Frontal cortex (tissue), 3 donors: ENCODE measurements at regions not wholly inside any gene's neighbourhood (a gene's known extent, or its start where the extent isn't known, plus 50 kb on each side); places are given as distances from the start of the nearest gene placed in this dataset.
"Not testable (repeated sequence)": the region's sequence is repeated elsewhere in the genome, so short reads cannot be mapped to it uniquely, and the experiment has no call there.

Experiments used
- DNase-seq, 2 donors: peaks; one replicate each; pipeline ENCODE4 v3.0.0; 2012; ENCODE audit warnings: low spot score in 2 of 2
- FAIRE-seq: peaks from 2 replicates; lab custom pipeline; 2012; peaks lifted over from hg19 to GRCh38; lab: Jason Lieb, UNC
- donor health status: control.
- donor health status: control.
- donor health status: control.

- FAIRE-seq (no peak), DNase-seq (no peak)
Observed at GRCh38 chr10:4606856-4607636, 219.0 kb upstream of the AKR1E2 start.

- DNase-seq (no peak), FAIRE-seq (no peak)
Observed at GRCh38 chr10:4602764-4603491, 223.1 kb upstream of the AKR1E2 start.

- DNase-seq (no peak), FAIRE-seq (no peak)
Observed at GRCh38 chr10:4599471-4599870, 226.5 kb upstream of the AKR1E2 start.

- not testable (repeated sequence) for DNase-seq, FAIRE-seq
Observed at GRCh38 chr10:4597898-4598297, 228.1 kb upstream of the AKR1E2 start.

- no peak for FAIRE-seq
Observed at GRCh38 chr10:4596951-4597350, 229.1 kb upstream of the AKR1E2 start.

GRCh38 chr10:4595719-4596319 lies 230.2 kb upstream of the AKR1E2 start:
- DNase-seq (no peak), FAIRE-seq (no peak)

More at GRCh38 chr10:4596951-4597350, 229.1 kb upstream of the AKR1E2 start:
- no peak for DNase-seq

- FAIRE-seq (no peak), DNase-seq (no peak)
Observed at GRCh38 chr10:4590807-4591206, 235.2 kb upstream of the AKR1E2 start.

GRCh38 chr10:4588824-4589223 lies 237.2 kb upstream of the AKR1E2 start:
- no peak for FAIRE-seq
- DNase-seq = no peak

- FAIRE-seq (no peak), DNase-seq (no peak)
Observed at GRCh38 chr10:4587466-4587865, 238.5 kb upstream of the AKR1E2 start.

GRCh38 chr10:4586776-4587175 lies 239.2 kb upstream of the AKR1E2 start:
- no peak for FAIRE-seq
- DNase-seq = no peak

GRCh38 chr10:4581929-4582328 lies 244.1 kb upstream of the AKR1E2 start:
- no peak for FAIRE-seq
- no peak for DNase-seq

- FAIRE-seq = no peak
Observed at GRCh38 chr10:4579844-4580243, 246.2 kb upstream of the AKR1E2 start.

GRCh38 chr10:4576206-4576605 lies 249.8 kb upstream of the AKR1E2 start:
- DNase-seq (no peak), FAIRE-seq (no peak)

More at GRCh38 chr10:4579844-4580243, 246.2 kb upstream of the AKR1E2 start:
- DNase-seq = no peak

GRCh38 chr10:4569151-4569550 lies 256.9 kb upstream of the AKR1E2 start:
- DNase-seq = no peak
- FAIRE-seq = no peak

GRCh38 chr10:4568731-4569130 lies 257.3 kb upstream of the AKR1E2 start:
- DNase-seq (no peak), FAIRE-seq (no peak)

GRCh38 chr10:4568086-4568485 lies 257.9 kb upstream of the AKR1E2 start:
- no peak for FAIRE-seq
- DNase-seq = no peak

GRCh38 chr10:4567637-4568036 lies 258.4 kb upstream of the AKR1E2 start:
- FAIRE-seq (no peak), DNase-seq (no peak)

- no peak for FAIRE-seq
- no peak for DNase-seq
Observed at GRCh38 chr10:4566011-4566410, 260.0 kb upstream of the AKR1E2 start.

- no peak for DNase-seq
- no peak for FAIRE-seq
Observed at GRCh38 chr10:4561296-4561695, 264.7 kb upstream of the AKR1E2 start.

- FAIRE-seq = no peak
Observed at GRCh38 chr10:4557469-4557868, 268.5 kb upstream of the AKR1E2 start.

GRCh38 chr10:4556527-4556926 lies 269.5 kb upstream of the AKR1E2 start:
- no peak for DNase-seq
- FAIRE-seq = no peak

More at GRCh38 chr10:4557469-4557868, 268.5 kb upstream of the AKR1E2 start:
- no peak for DNase-seq
